ENCODE measurements at regions not wholly inside any gene's neighbourhood (a gene's known extent, or its start where the extent isn't known, plus 50 kb on each side); places are given as distances from the start of the nearest gene placed in this dataset.

DNA sequence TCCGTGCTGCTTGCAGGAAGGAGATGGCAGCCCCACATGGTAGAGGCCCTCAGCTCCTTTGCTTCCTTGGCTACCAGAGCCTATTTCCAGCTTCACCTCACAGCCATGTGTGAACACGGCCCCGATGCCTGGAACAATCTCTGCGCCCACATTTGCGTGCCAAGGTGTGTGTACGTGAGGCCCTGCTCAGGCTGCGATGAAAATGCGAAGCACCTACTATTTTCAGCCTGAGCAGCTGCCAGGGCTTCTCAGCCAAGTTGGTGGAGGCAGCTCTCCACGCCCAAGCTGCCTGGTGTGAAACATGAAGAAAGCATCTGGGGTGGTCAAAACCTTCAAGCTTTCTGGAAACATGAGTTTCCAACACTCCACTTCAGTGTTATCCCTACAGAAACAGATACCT lies 177.8 kb upstream of the EGLN3 start:
- TF ChIP-seq, protein P1, sequence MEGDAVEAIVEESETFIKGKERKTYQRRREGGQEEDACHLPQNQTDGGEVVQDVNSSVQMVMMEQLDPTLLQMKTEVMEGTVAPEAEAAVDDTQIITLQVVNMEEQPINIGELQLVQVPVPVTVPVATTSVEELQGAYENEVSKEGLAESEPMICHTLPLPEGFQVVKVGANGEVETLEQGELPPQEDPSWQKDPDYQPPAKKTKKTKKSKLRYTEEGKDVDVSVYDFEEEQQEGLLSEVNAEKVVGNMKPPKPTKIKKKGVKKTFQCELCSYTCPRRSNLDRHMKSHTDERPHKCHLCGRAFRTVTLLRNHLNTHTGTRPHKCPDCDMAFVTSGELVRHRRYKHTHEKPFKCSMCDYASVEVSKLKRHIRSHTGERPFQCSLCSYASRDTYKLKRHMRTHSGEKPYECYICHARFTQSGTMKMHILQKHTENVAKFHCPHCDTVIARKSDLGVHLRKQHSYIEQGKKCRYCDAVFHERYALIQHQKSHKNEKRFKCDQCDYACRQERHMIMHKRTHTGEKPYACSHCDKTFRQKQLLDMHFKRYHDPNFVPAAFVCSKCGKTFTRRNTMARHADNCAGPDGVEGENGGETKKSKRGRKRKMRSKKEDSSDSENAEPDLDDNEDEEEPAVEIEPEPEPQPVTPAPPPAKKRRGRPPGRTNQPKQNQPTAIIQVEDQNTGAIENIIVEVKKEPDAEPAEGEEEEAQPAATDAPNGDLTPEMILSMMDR (IDR thresholded peaks at IDR 0.05; ENCODE audit: extremely low read depth in 1 of 2, insufficient read depth in 1 of 2, low read depth in 1 of 2, low read length in 2 of 2) = no peak
- TF ChIP-seq POLR2AphosphoS5 (IDR thresholded peaks at IDR 0.05; ENCODE audit: insufficient read depth, low read depth, low read length) (no peak), EZH2 (IDR thresholded peaks at IDR 0.05; ENCODE audit: borderline replicate concordance, low read depth, low read length, severe bottlenecking) (no peak), POLR2A (IDR thresholded peaks at IDR 0.05; ENCODE audit: low read depth, low read length) (no peak)

Measured in endothelial cell of umbilical vein (primary cell).